Transverse colon (tissue), 4 donors: ENCODE measurements at regions not wholly inside any gene's neighbourhood (a gene's known extent, or its start where the extent isn't known, plus 50 kb on each side); places are given as distances from the start of the nearest gene placed in this dataset.

Source experiments
- POLR2A ChIP-seq: fragments of 450-650 bp; IDR thresholded peaks from one replicate; pipeline ENCODE4 v1.6.1; 2016; ENCODE audit warnings: antibody characterized with exemption, mild to moderate bottlenecking, moderate library complexity
- POLR2AphosphoS5 ChIP-seq, 3 donors: sonication (generic); formaldehyde crosslinking; IDR thresholded peaks; one replicate each; pipeline ENCODE4 v1.6.1; 2016; ENCODE audit warnings: antibody characterized with exemption in 3 of 3
- TF ChIP-seq, protein P1 (sequence below), 5 experiments: fragments of 200-600 bp in 3 of 5; fragments of 450-650 bp in 2 of 5; sonication (generic) in 3 of 5; IDR thresholded peaks; 1 replicate in 2 of 5; 2 replicates in 3 of 5; pipeline ENCODE4 v1.5.1; 2016 to 2017; ENCODE audit warnings: antibody characterized with exemption in 5 of 5, inconsistent platforms in 3 of 5, mild to moderate bottlenecking in 2 of 5, moderate library complexity in 1 of 5

DNA sequence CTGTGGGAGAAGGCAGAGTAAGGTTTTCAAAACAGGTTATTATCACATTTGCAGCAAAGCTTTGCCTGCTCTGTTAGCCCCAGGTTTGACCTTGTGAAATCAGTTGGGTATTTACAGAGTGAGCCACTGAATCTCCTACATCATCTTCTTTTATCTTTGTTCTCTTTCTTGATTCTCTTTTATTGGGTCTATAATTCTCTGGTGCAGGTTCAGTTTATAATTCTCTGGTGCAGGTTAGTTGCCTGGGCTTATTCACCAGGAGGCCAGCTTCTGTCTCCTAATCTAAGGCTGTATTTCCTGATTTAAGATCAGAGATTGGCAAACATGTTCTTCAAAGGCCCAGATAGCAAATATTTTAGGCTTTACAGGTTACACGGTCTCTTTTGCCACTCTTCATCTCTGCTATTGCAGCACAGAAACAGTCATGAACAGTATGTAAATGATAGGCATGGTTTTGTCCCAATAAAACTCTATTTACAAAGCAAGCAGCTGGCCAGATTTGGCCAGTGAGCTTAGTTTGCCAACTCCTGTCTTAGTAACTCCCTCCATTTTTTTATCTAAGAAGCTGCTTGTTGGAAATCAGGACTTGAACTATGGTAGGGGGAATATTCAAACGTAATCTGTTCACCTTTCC is 205.0 kb upstream of the RIMS1 start:
- TF ChIP-seq, protein P1, sequence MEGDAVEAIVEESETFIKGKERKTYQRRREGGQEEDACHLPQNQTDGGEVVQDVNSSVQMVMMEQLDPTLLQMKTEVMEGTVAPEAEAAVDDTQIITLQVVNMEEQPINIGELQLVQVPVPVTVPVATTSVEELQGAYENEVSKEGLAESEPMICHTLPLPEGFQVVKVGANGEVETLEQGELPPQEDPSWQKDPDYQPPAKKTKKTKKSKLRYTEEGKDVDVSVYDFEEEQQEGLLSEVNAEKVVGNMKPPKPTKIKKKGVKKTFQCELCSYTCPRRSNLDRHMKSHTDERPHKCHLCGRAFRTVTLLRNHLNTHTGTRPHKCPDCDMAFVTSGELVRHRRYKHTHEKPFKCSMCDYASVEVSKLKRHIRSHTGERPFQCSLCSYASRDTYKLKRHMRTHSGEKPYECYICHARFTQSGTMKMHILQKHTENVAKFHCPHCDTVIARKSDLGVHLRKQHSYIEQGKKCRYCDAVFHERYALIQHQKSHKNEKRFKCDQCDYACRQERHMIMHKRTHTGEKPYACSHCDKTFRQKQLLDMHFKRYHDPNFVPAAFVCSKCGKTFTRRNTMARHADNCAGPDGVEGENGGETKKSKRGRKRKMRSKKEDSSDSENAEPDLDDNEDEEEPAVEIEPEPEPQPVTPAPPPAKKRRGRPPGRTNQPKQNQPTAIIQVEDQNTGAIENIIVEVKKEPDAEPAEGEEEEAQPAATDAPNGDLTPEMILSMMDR (IDR thresholded peaks at IDR 0.05), result no peak
- no peak for TF ChIP-seq POLR2A
- no peak for TF ChIP-seq POLR2AphosphoS5 (IDR thresholded peaks at IDR 0.05)
